ENCODE measurements at regions not wholly inside any gene's neighbourhood (a gene's known extent, or its start where the extent isn't known, plus 50 kb on each side); places are given as distances from the start of the nearest gene placed in this dataset.

DNA sequence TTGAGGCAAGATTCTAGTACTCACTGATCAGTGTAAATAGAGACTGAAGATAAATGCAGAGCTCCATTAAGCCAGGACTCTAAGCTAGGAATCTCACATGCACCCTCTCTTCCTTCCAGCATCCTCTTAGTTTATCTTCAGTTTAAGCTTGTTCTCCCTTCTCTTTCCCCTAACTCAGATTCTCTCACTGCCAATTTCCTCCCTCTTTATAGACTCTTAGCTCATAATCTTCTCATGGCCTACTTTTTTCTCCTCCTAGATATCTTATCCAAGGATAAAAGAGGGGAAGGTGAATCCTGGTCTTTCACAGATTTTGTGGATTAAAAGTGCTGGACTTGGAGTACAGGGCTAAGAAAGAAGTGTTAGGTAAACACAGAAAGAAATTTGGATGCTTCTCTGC is 108.9 kb upstream of the TENM3 start:
- ChIA-PET RAD21 (ENCODE audit: low non-redundant PET in 1 of 2, low total read pairs in 2 of 2, uncharacterized antibody in 2 of 2, unreplicated experiment in 2 of 2) (no interaction called here), POLR2A (no interaction called here), CTCF (no interaction called here)
- ATAC-seq (no peak), DNase-seq (ENCODE audit: low read depth, low spot score) (no peak)
- Histone ChIP-seq H3K79me2 (ENCODE audit: insufficient read depth, low read length) (no peaks in the 10 kb centered on the region), H2AFZ (ENCODE audit: low read depth, low read length, poor library complexity, severe bottlenecking) (no peak overlapping the region), H3K4me3 (replicated peaks in 1 of 2; ENCODE audit: low read depth in 1 of 2, low read length in 2 of 2) (no peak overlapping the region), H3K4me1 (ENCODE audit: control insufficient read depth in 1 of 2, insufficient read depth in 2 of 2, low read length in 2 of 2) (no peaks in the 10 kb centered on the region), H3K36me3 (ENCODE audit: control insufficient read depth in 1 of 2, insufficient read depth in 2 of 2, low read length in 2 of 2) (no peaks in the 10 kb centered on the region), H4K20me1 (ENCODE audit: insufficient read depth) (no peaks in the 10 kb centered on the region), H3K4me2 (ENCODE audit: low read length) (no peak overlapping the region), H3K9me3 (ENCODE audit: control insufficient read depth in 1 of 2, insufficient read depth in 1 of 2, low read depth in 1 of 2, low read length in 2 of 2) (no peaks in the 10 kb centered on the region), H3K27me3 (ENCODE audit: insufficient read depth, low read length) (peaks cover 19% of the 10 kb centered on the region; the same call in 1 of the 2 replicates), H3K9ac (ENCODE audit: low read length) (no peak overlapping the region), H3K27ac (ENCODE audit: low read depth, low read length) (no peak overlapping the region), H3K9me2 (ENCODE audit: insufficient read depth) (no peaks in the 10 kb centered on the region)
- TF ChIP-seq TCF7L2 (IDR thresholded peaks at IDR 0.05; ENCODE audit: borderline replicate concordance, extremely low read depth, insufficient read depth, insufficient read length) (no peak), EZH2phosphoT487 (IDR thresholded peaks at IDR 0.05; ENCODE audit: borderline replicate concordance) (no peak), JUND (IDR thresholded peaks at IDR 0.05) (no peak), SIN3A (IDR thresholded peaks at IDR 0.05; ENCODE audit: low read depth) (no peak), EGR1 (IDR thresholded peaks at IDR 0.05; ENCODE audit: low read depth) (no peak), CTCF (IDR thresholded peaks at IDR 0.05 in 2 of 3, conservative IDR thresholded peaks at IDR 0.05 in 1 of 3; ENCODE audit: borderline replicate concordance in 1 of 3, insufficient read depth in 1 of 3, low read depth in 2 of 3, low read length in 2 of 3) (no peak), SP1 (IDR thresholded peaks at IDR 0.05; ENCODE audit: low read depth) (no peak)
- no TSS peak for BruUV-seq (replicated peaks)
- intact Hi-C loops (cut with micrococcal nuclease), result no loop called here

DNA sequence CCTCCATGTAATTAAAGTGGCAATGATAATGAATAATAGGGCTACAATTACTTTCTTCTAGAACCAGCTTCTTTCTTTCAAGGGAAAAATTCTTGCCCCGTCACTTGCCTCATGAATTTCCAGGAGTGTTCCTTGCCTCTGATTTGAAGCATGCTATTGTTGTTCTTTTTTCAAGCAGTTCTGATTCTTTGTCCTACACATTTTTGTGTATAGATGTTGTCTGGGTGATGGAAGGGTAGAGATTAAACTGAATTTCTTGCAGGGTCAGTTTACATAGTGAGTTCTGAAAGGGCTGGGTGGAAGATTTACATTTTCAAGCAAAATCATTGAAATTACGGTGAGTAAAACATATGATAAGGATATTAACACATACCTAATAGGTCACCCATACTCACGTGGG is 107.0 kb upstream of the TENM3 start:
- CTCF ChIA-PET, result no interaction called here
- H3K9ac ChIP-seq (ENCODE audit: low read length), result no peak overlapping the region

More for the DNA sequence above, 107.0 kb upstream of the TENM3 start:
- ChIA-PET RAD21 (ENCODE audit: low non-redundant PET in 1 of 2, low total read pairs in 2 of 2, uncharacterized antibody in 2 of 2, unreplicated experiment in 2 of 2) (no interaction called here), POLR2A (no interaction called here)
- DNase-seq (ENCODE audit: low read depth, low spot score) (no peak), ATAC-seq (no peak)
- Histone ChIP-seq H3K27me3 (ENCODE audit: insufficient read depth, low read length) (peaks cover 19% of the 10 kb centered on the region; the same call in 1 of the 2 replicates), H3K4me3 (replicated peaks in 1 of 2; ENCODE audit: low read depth in 1 of 2, low read length in 2 of 2) (no peak overlapping the region), H3K36me3 (ENCODE audit: control insufficient read depth in 1 of 2, insufficient read depth in 2 of 2, low read length in 2 of 2) (no peaks in the 10 kb centered on the region), H3K4me2 (ENCODE audit: low read length) (no peak overlapping the region), H4K20me1 (ENCODE audit: insufficient read depth) (no peaks in the 10 kb centered on the region), H3K9me3 (ENCODE audit: control insufficient read depth in 1 of 2, insufficient read depth in 1 of 2, low read depth in 1 of 2, low read length in 2 of 2) (no peaks in the 10 kb centered on the region), H2AFZ (ENCODE audit: low read depth, low read length, poor library complexity, severe bottlenecking) (no peak overlapping the region), H3K9me2 (ENCODE audit: insufficient read depth) (no peaks in the 10 kb centered on the region), H3K79me2 (ENCODE audit: insufficient read depth, low read length) (no peaks in the 10 kb centered on the region), H3K4me1 (ENCODE audit: control insufficient read depth in 1 of 2, insufficient read depth in 2 of 2, low read length in 2 of 2) (no peaks in the 10 kb centered on the region), H3K27ac (ENCODE audit: low read depth, low read length) (no peak overlapping the region)
- no TSS peak for BruUV-seq (replicated peaks)
- intact Hi-C loops (cut with micrococcal nuclease), result no loop called here
- TF ChIP-seq POLR2AphosphoS5 (IDR thresholded peaks at IDR 0.05; ENCODE audit: low read depth, low read length) (no peak), RAD21 (IDR thresholded peaks at IDR 0.05; ENCODE audit: low read depth) (no peak), EZH2 (IDR thresholded peaks at IDR 0.05) (no peak), SRF (IDR thresholded peaks at IDR 0.05; ENCODE audit: low read depth) (no peak), EZH2phosphoT487 (IDR thresholded peaks at IDR 0.05; ENCODE audit: borderline replicate concordance) (no peak)
- TF ChIP-seq, protein P1, sequence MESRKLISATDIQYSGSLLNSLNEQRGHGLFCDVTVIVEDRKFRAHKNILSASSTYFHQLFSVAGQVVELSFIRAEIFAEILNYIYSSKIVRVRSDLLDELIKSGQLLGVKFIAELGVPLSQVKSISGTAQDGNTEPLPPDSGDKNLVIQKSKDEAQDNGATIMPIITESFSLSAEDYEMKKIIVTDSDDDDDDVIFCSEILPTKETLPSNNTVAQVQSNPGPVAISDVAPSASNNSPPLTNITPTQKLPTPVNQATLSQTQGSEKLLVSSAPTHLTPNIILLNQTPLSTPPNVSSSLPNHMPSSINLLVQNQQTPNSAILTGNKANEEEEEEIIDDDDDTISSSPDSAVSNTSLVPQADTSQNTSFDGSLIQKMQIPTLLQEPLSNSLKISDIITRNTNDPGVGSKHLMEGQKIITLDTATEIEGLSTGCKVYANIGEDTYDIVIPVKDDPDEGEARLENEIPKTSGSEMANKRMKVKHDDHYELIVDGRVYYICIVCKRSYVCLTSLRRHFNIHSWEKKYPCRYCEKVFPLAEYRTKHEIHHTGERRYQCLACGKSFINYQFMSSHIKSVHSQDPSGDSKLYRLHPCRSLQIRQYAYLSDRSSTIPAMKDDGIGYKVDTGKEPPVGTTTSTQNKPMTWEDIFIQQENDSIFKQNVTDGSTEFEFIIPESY (IDR thresholded peaks at IDR 0.05; ENCODE audit: extremely low read depth, insufficient replicate concordance, low read length), result no peak
- TF ChIP-seq, protein P2, sequence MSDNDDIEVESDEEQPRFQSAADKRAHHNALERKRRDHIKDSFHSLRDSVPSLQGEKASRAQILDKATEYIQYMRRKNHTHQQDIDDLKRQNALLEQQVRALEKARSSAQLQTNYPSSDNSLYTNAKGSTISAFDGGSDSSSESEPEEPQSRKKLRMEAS (IDR thresholded peaks at IDR 0.05), result no peak

Measured in HCT116 (cell line).